Astrocyte of the spinal cord (primary cell): ENCODE measurements at regions not wholly inside any gene's neighbourhood (a gene's known extent, or its start where the extent isn't known, plus 50 kb on each side); places are given as distances from the start of the nearest gene placed in this dataset.

Experiments used
- DNase-seq: peaks from one replicate; pipeline ENCODE4 v3.0.0; 2011; ENCODE audit warnings: low read depth, low spot score
- H3K4me3 ChIP-seq: 2 replicates; pipeline ENCODE4 v1.5.1; 2011; ENCODE audit warnings: low read depth, mild to moderate bottlenecking, low read length, moderate library complexity
- in situ Hi-C: cut with HindIII; loops from 2 replicates; pipeline ENCODE4 v1.10.0; 2017; ENCODE audit warnings: low sequenced_read_pairs
- TF ChIP-seq, protein P1 (sequence below): IDR thresholded peaks from 2 replicates; pipeline ENCODE4 v1.5.1; 2012; ENCODE audit warnings: low read depth, mild to moderate bottlenecking, low read length, inconsistent platforms

DNA sequence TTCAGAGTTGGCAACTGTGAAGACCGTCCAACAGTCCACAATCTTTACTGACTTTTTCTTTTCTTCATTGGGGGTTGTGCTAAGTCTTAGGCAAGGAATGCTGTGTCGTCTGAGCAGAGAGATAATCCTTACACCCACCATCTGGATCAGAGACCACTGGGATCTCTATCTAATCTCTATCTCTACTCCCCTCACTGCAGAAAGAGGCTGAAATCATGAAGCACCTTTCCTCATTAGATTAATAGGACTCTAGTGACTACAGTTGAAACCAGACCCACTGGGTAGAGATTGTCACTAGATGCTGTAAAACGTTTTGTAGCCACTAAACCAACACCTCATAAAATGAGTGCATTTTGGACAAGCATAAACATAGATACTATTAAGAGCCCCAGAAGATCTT lies 387.4 kb upstream of the CELF2 start:
- DNase-seq = no peak
- in situ Hi-C loops = no loop called here
- TF ChIP-seq, protein P1, sequence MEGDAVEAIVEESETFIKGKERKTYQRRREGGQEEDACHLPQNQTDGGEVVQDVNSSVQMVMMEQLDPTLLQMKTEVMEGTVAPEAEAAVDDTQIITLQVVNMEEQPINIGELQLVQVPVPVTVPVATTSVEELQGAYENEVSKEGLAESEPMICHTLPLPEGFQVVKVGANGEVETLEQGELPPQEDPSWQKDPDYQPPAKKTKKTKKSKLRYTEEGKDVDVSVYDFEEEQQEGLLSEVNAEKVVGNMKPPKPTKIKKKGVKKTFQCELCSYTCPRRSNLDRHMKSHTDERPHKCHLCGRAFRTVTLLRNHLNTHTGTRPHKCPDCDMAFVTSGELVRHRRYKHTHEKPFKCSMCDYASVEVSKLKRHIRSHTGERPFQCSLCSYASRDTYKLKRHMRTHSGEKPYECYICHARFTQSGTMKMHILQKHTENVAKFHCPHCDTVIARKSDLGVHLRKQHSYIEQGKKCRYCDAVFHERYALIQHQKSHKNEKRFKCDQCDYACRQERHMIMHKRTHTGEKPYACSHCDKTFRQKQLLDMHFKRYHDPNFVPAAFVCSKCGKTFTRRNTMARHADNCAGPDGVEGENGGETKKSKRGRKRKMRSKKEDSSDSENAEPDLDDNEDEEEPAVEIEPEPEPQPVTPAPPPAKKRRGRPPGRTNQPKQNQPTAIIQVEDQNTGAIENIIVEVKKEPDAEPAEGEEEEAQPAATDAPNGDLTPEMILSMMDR = no peak
- H3K4me3 ChIP-seq = no peak overlapping the region

GRCh38 chr10:10630782-10631181 lies 386.9 kb upstream of the CELF2 start:
- H3K4me3 ChIP-seq = no peak overlapping the region
- in situ Hi-C loops = no loop called here
- DNase-seq = no peak
- TF ChIP-seq, protein P1 = no peak

DNA sequence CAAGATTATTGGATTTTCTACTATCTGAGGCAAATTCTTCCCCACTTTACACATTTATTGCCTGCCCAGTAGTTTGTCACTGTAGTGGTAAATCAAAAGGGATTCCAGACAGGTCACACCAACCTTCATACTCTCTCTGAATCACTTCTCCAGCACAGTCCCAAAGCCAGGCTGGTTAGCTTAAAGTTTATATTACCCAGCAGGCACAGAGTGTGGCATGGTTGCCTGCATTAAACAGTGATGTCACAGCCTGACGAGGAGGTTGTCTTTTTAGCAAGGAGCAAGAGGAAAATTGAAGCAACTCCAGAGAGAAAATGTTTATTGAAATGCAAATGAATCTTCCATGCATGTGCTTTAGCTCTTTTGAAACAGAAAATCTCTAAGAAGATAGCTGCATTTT lies 375.5 kb upstream of the CELF2 start:
- DNase-seq = no peak
- no peak overlapping the region for H3K4me3 ChIP-seq
- in situ Hi-C loops = no loop called here
- TF ChIP-seq, protein P1 = no peak

DNA sequence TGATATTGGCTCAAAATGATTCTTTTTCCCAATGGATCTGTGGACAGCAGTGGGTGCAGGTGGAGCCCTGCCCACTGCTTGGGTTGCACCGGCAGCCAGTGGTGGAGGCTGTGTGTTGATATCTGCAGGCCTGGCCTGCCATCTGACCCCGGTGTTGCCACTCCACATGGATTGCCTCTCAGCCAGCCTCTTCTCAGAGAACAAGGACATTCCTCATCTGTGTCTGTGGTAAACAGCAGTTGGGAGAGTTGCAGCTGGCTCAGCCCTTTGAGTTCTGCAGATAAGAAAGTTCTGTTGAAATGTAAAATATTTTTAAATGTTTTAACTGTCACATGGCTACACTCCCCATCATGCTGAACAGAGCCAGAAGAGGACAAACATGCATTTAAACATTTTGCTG lies 374.9 kb upstream of the CELF2 start:
- TF ChIP-seq, protein P1 = no peak
- DNase-seq = no peak
- no peak overlapping the region for H3K4me3 ChIP-seq
- in situ Hi-C loops = no loop called here

- H3K4me3 ChIP-seq = no peak overlapping the region
- TF ChIP-seq, protein P1 = no peak
- in situ Hi-C loops = no loop called here
- DNase-seq = peak; percentile 56
These were observed 373.5 kb upstream of the CELF2 start for GRCh38 chr10:10644008-10644646.

GRCh38 chr10:10644676-10645385 lies 372.8 kb upstream of the CELF2 start:
- TF ChIP-seq, protein P1 = no peak
- H3K4me3 ChIP-seq = no peak overlapping the region
- in situ Hi-C loops = no loop called here
- peak; percentile 55 for DNase-seq
